ENCODE measurements at regions not wholly inside any gene's neighbourhood (a gene's known extent, or its start where the extent isn't known, plus 50 kb on each side); places are given as distances from the start of the nearest gene placed in this dataset.

GRCh38 chr13:44627441-44627840, 51.3 kb upstream of the TSC22D1 start:
- TF ChIP-seq CTCF (IDR thresholded peaks at IDR 0.05 in 2 of 3, conservative IDR thresholded peaks at IDR 0.05 in 1 of 3; ENCODE audit: borderline replicate concordance in 1 of 3, insufficient read depth in 1 of 3, low read depth in 2 of 3, low read length in 2 of 3) (no peak), RAD21 (IDR thresholded peaks at IDR 0.05; ENCODE audit: low read depth) (no peak), ZNF274 (IDR thresholded peaks at IDR 0.05; ENCODE audit: low read depth, low read length) (no peak), EZH2phosphoT487 (IDR thresholded peaks at IDR 0.05; ENCODE audit: borderline replicate concordance) (no peak)
- TF ChIP-seq, protein P1, sequence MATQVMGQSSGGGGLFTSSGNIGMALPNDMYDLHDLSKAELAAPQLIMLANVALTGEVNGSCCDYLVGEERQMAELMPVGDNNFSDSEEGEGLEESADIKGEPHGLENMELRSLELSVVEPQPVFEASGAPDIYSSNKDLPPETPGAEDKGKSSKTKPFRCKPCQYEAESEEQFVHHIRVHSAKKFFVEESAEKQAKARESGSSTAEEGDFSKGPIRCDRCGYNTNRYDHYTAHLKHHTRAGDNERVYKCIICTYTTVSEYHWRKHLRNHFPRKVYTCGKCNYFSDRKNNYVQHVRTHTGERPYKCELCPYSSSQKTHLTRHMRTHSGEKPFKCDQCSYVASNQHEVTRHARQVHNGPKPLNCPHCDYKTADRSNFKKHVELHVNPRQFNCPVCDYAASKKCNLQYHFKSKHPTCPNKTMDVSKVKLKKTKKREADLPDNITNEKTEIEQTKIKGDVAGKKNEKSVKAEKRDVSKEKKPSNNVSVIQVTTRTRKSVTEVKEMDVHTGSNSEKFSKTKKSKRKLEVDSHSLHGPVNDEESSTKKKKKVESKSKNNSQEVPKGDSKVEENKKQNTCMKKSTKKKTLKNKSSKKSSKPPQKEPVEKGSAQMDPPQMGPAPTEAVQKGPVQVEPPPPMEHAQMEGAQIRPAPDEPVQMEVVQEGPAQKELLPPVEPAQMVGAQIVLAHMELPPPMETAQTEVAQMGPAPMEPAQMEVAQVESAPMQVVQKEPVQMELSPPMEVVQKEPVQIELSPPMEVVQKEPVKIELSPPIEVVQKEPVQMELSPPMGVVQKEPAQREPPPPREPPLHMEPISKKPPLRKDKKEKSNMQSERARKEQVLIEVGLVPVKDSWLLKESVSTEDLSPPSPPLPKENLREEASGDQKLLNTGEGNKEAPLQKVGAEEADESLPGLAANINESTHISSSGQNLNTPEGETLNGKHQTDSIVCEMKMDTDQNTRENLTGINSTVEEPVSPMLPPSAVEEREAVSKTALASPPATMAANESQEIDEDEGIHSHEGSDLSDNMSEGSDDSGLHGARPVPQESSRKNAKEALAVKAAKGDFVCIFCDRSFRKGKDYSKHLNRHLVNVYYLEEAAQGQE (IDR thresholded peaks at IDR 0.05; ENCODE audit: low read depth): no peak

Data from HCT116 (cell line).